H1 (cell line): ENCODE measurements at regions not wholly inside any gene's neighbourhood (a gene's known extent, or its start where the extent isn't known, plus 50 kb on each side); places are given as distances from the start of the nearest gene placed in this dataset.
"Not testable (repeated sequence)": the region's sequence is repeated elsewhere in the genome, so short reads cannot be mapped to it uniquely, and the experiment has no call there.

Source experiments
- CTCF ChIA-PET: fragments of 300-600 bp; sonication (Branson Sonifier 250); formaldehyde crosslinking; loops from one replicate; lab custom pipeline; 2021; ENCODE audit not compliant: partially characterized antibody; lab: Charles Lee
- POLR2A ChIA-PET: fragments of 300-600 bp; sonication (Branson Sonifier 250); formaldehyde crosslinking; loops from one replicate; lab custom pipeline; 2021; ENCODE audit warnings: inconsistent platforms; ENCODE audit not compliant: partially characterized antibody; lab: Charles Lee
- DNase-seq, 2 experiments: peaks; one replicate each; pipeline versions ENCODE4 v3.0.0 to v3.0.0-alpha.2; 2010 to 2022; ENCODE audit warnings: low spot score in 2 of 2, low read depth in 1 of 2, mixed read lengths in 1 of 2
- FAIRE-seq: peaks from 2 replicates; lab custom pipeline; 2011; peaks lifted over from hg19 to GRCh38; lab: Jason Lieb, UNC
- H2AFZ ChIP-seq: 2 replicates; pipeline ENCODE4 v1.8.1; 2012; ENCODE audit warnings: low read length, inconsistent platforms
- H2AK5ac ChIP-seq: 2 replicates; pipeline ENCODE4 v1.6.1; 2013; ENCODE audit warnings: low read depth, low read length
- H2BK120ac ChIP-seq: replicated peaks from 2 replicates; pipeline ENCODE3; 2013; ENCODE audit warnings: low read depth, low read length, inconsistent platforms
- H2BK12ac ChIP-seq: 2 replicates; pipeline ENCODE4 v1.6.1; 2013; ENCODE audit warnings: low read depth, low read length
- H2BK15ac ChIP-seq: 2 replicates; pipeline ENCODE4 v1.6.1; 2013; ENCODE audit warnings: low read length
- H2BK20ac ChIP-seq: 2 replicates; pipeline ENCODE4 v1.6.1; 2013; ENCODE audit warnings: low read length
- H2BK5ac ChIP-seq: 2 replicates; pipeline ENCODE4 v1.6.1; 2013; ENCODE audit warnings: low read depth, low read length
- H3K14ac ChIP-seq: 2 replicates; pipeline ENCODE4 v1.6.1; 2013; ENCODE audit warnings: inconsistent platforms; ENCODE audit not compliant: insufficient read length
- H3K18ac ChIP-seq: 2 replicates; pipeline ENCODE4 v1.6.1; 2013; ENCODE audit warnings: low read length; ENCODE audit errors: extremely low read depth
- H3K23ac ChIP-seq: 2 replicates; pipeline ENCODE4 v1.6.1; 2013; ENCODE audit warnings: inconsistent platforms; ENCODE audit not compliant: insufficient read length
- H3K23me2 ChIP-seq: 2 replicates; pipeline ENCODE4 v1.6.1; 2013; ENCODE audit warnings: low read depth, low read length
- H3K27ac ChIP-seq: 2 replicates; pipeline ENCODE4 v1.6.1; 2011; ENCODE audit warnings: low read depth, low read length, inconsistent platforms
- H3K27me3 ChIP-seq, 4 experiments: replicated peaks in 1 of 4; 1 replicate in 1 of 4; 2 replicates in 3 of 4; pipeline versions ENCODE4 v1.6.1 to v1.8.1; 2011 to 2013; ENCODE audit warnings: low read length in 3 of 4, mild to moderate bottlenecking in 3 of 4, inconsistent platforms in 2 of 4, mixed read lengths in 2 of 4, moderate library complexity in 1 of 4; ENCODE audit not compliant: control insufficient read depth in 3 of 4, insufficient read depth in 3 of 4; ENCODE audit errors: extremely low read depth in 1 of 4
- H3K36me3 ChIP-seq, 4 experiments: 2 replicates each; pipeline versions ENCODE4 v1.6.1 to v1.8.1; 2011 to 2013; ENCODE audit warnings: mild to moderate bottlenecking in 4 of 4, low read length in 3 of 4, moderate library complexity in 2 of 4, control low read depth in 1 of 4, inconsistent platforms in 1 of 4; ENCODE audit not compliant: insufficient read depth in 4 of 4, control insufficient read depth in 2 of 4
- H3K4ac ChIP-seq: replicated peaks from 2 replicates; pipeline ENCODE3; 2013; ENCODE audit warnings: low read length, low read depth, mixed read lengths, inconsistent platforms; ENCODE audit not compliant: insufficient read length
- H3K4me1 ChIP-seq, 4 experiments: replicated peaks in 1 of 4; 1 replicate in 1 of 4; 2 replicates in 3 of 4; pipeline versions ENCODE4 v1.6.1 to v1.8.1; 2011 to 2013; ENCODE audit warnings: low read length in 3 of 4, inconsistent platforms in 2 of 4, mixed read lengths in 1 of 4; ENCODE audit not compliant: insufficient read depth in 4 of 4, control insufficient read depth in 3 of 4
- H3K4me2 ChIP-seq, 2 experiments: 2 replicates each; pipeline versions ENCODE4 v1.6.1 to v1.8.1; 2011 to 2013; ENCODE audit warnings: low read depth in 2 of 2, low read length in 2 of 2, control low read depth in 1 of 2, inconsistent platforms in 1 of 2, mild to moderate bottlenecking in 1 of 2; ENCODE audit not compliant: insufficient read depth in 1 of 2
- H3K4me3 ChIP-seq, 4 experiments: fragments of 200-600, 300-600 bp in 1 of 4; sonication (generic), shearing (Covaris generic), sonication (Bioruptor Twin) in 1 of 4; 2 replicates each; pipeline versions ENCODE4 v1.5.1 to v1.8.1; 2011 to 2016; ENCODE audit warnings: low read length in 4 of 4, low read depth in 3 of 4, control low read depth in 2 of 4, inconsistent platforms in 2 of 4, mild to moderate bottlenecking in 2 of 4, mixed read lengths in 1 of 4, moderate library complexity in 1 of 4; ENCODE audit not compliant: insufficient read depth in 2 of 4; ENCODE audit errors: extremely low read depth in 1 of 4
- H3K56ac ChIP-seq: replicated peaks from 2 replicates; pipeline ENCODE3; 2013; ENCODE audit warnings: low read depth, mild to moderate bottlenecking, mixed read lengths, low read length, inconsistent platforms; ENCODE audit not compliant: insufficient read length
- H3K79me1 ChIP-seq: 2 replicates; pipeline ENCODE4 v1.6.1; 2013; ENCODE audit warnings: low read depth, low read length, control low read depth
- H3K79me2 ChIP-seq, 2 experiments: 2 replicates each; pipeline versions ENCODE4 v1.6.1 to v1.8.1; 2012 to 2013; ENCODE audit warnings: low read length in 2 of 2, mild to moderate bottlenecking in 2 of 2, inconsistent platforms in 1 of 2; ENCODE audit not compliant: insufficient read depth in 2 of 2, control insufficient read depth in 1 of 2
- H3K9ac ChIP-seq, 4 experiments: replicated peaks in 1 of 4; 1 replicate in 1 of 4; 2 replicates in 3 of 4; pipeline versions ENCODE4 v1.6.1 to v1.8.1; 2011 to 2013; ENCODE audit warnings: low read depth in 3 of 4, low read length in 3 of 4, control low read depth in 2 of 4, mild to moderate bottlenecking in 2 of 4, moderate library complexity in 2 of 4, inconsistent platforms in 1 of 4; ENCODE audit errors: extremely low read depth in 1 of 4
- H3K9me3 ChIP-seq, 2 experiments: 2 replicates each; pipeline versions ENCODE4 v1.6.1 to v1.8.1; 2012 to 2013; ENCODE audit warnings: mild to moderate bottlenecking in 2 of 2, moderate library complexity in 2 of 2, control low read depth in 1 of 2, inconsistent platforms in 1 of 2, low read depth in 1 of 2, low read length in 1 of 2, mixed read lengths in 1 of 2; ENCODE audit not compliant: insufficient read depth in 2 of 2
- H4K20me1 ChIP-seq, 2 experiments: replicated peaks in 1 of 2; 2 replicates each; pipeline versions ENCODE3 to v1.8.1; 2011 to 2013; ENCODE audit warnings: inconsistent platforms in 2 of 2, low read length in 2 of 2, mild to moderate bottlenecking in 1 of 2; ENCODE audit not compliant: insufficient read depth in 2 of 2, control insufficient read depth in 1 of 2
- H4K5ac ChIP-seq: 2 replicates; pipeline ENCODE4 v1.6.1; 2013; ENCODE audit warnings: low read length, low read depth, mixed read lengths, inconsistent platforms; ENCODE audit not compliant: insufficient read length
- H4K8ac ChIP-seq: 2 replicates; pipeline ENCODE4 v1.8.0; 2013; ENCODE audit warnings: mild to moderate bottlenecking, moderate library complexity, low read length, inconsistent platforms; ENCODE audit not compliant: insufficient read depth; ENCODE audit errors: extremely low read depth
- H4K91ac ChIP-seq: replicated peaks from 2 replicates; pipeline ENCODE3; 2013; ENCODE audit warnings: low read length, mixed read lengths, inconsistent platforms; ENCODE audit not compliant: insufficient read length
- TBP ChIP-seq: IDR thresholded peaks from 2 replicates; pipeline ENCODE4 v1.6.1; 2011; ENCODE audit warnings: low read depth, low read length, improper control_type of control experiment
- WGBS, 2 experiments: shearing (Covaris generic) in 1 of 2; methylation state at CpG; one replicate each; pipeline versions ENCODE4 v1.1.6 to v1.1.7; 2013 to 2015; ENCODE audit warnings: low lambda C conversion rate in 2 of 2, mixed read lengths in 2 of 2, inconsistent platforms in 1 of 2, low coverage in 1 of 2, missing lambda C conversion rate in 1 of 2; ENCODE audit not compliant: insufficient replicate concordance in 2 of 2, insufficient coverage in 1 of 2, insufficient read length in 1 of 2; ENCODE audit errors: extremely low coverage in 1 of 2, missing lambda C conversion rate in 1 of 2; 5-methylcytosine and 5-hydroxymethylcytosine counted together

DNA sequence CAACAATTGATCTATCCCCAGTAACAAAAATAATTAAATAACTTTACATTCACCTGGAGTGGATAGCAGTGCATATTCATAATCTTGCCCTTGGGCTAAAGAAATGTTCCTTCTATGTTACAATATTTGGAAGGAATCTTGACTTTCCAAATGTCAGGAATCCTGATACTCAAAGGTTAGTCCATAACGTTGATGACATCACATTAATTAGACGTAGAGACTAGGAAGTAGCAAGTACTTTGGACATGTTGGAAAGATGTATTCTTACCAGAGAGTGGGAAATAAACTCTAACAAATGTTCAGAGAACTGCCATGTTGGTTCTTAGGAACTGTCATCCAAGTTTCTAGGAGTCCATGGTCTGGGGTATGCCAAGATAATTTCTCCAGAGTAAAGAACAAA lies 70.6 kb upstream of the SLC25A36 start:
- Histone ChIP-seq H3K23me2 (no peaks in the 10 kb centered on the region), H3K4ac (no peak overlapping the region), H2AK5ac (no peak overlapping the region), H3K27me3 (no peaks in the 10 kb centered on the region), H3K79me1 (no peaks in the 10 kb centered on the region), H2BK15ac (no peak overlapping the region), H4K8ac (no peak overlapping the region), H3K14ac (no peak overlapping the region), H3K23ac (no peak overlapping the region), H2BK120ac (no peak overlapping the region), H3K9me3 (no peaks in the 10 kb centered on the region), H3K27ac (no peak overlapping the region), H3K4me2 (no peak overlapping the region), H3K4me1 (peaks cover 0 to 4% (median 1%) of the 10 kb centered on the region in 4 experiments; a peak in 2 of 7 replicates), H2BK20ac (no peak overlapping the region), H4K20me1 (no peaks in the 10 kb centered on the region), H3K36me3 (no peaks in the 10 kb centered on the region), H3K9ac (no peak overlapping the region), H3K79me2 (no peaks in the 10 kb centered on the region), H3K56ac (no peak overlapping the region), H4K91ac (no peak overlapping the region), H3K18ac (no peak overlapping the region), H2BK5ac (no peak overlapping the region), H3K4me3 (no peak overlapping the region), H2AFZ (no peak overlapping the region), H4K5ac (no peak overlapping the region), H2BK12ac (no peak overlapping the region)
- CTCF ChIA-PET: interaction anchor here (0.7 kb wide), 1 partner anchor 29 kb away, joined by 3 read pairs; no protein-coding TSS in a partner anchor
- POLR2A ChIA-PET: no interaction called here
- 84% methylated on average over 2 of the region's 2 CpGs; no CpG with 5 or more reads in 1 of the 2 experiments for WGBS, 2 experiments
- FAIRE-seq (no peak), DNase-seq (no peak)
- TF ChIP-seq TBP: no peak

DNA sequence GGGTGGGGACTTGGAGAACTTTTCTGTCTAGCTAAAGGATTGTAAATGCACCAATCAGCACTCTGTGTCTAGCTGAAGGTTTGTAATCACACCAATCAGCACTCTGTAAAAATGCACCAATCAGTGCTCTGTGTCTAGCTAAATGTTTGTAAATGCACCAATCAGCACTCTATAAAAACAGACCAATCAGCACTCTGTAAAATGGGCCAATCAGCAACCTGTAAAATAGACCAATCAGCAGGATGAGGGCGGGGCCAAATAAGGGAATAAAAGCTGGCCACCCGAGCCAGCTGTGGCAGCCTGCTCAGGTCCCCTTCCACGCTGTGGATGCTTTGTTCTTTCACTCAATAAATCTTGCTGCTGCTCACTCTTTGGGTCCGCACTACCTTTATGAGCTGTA lies 69.5 kb upstream of the SLC25A36 start:
- H3K4me2 ChIP-seq, H3K27me3 ChIP-seq, H3K4me3 ChIP-seq, H3K36me3 ChIP-seq, H2BK12ac ChIP-seq, H3K23ac ChIP-seq, H4K8ac ChIP-seq, H3K4me1 ChIP-seq, H2BK5ac ChIP-seq, H2BK20ac ChIP-seq, H3K14ac ChIP-seq, H3K9me3 ChIP-seq, H3K18ac ChIP-seq, H4K20me1 ChIP-seq, H4K91ac ChIP-seq, H3K27ac ChIP-seq, H3K79me2 ChIP-seq, POLR2A ChIA-PET, H4K5ac ChIP-seq, CTCF ChIA-PET, H3K79me1 ChIP-seq, H2BK15ac ChIP-seq, H3K4ac ChIP-seq, FAIRE-seq, H2AK5ac ChIP-seq, H3K9ac ChIP-seq, H3K56ac ChIP-seq, DNase-seq, H2BK120ac ChIP-seq, H3K23me2 ChIP-seq, H2AFZ ChIP-seq: not testable (repeated sequence)
- WGBS, 2 experiments: 70% methylated on average over 4 of the region's 4 CpGs; no CpG with 5 or more reads in 1 of the 2 experiments
